Omental fat pad (tissue), 3 donors: ENCODE measurements at regions not wholly inside any gene's neighbourhood (a gene's known extent, or its start where the extent isn't known, plus 50 kb on each side); places are given as distances from the start of the nearest gene placed in this dataset.

Experiments used
- ATAC-seq: fragments of 150-250 bp; one replicate; pipeline ENCODE4 v1.9.1; 2016; ENCODE audit warnings: mild to moderate bottlenecking, moderate library complexity; ENCODE audit not compliant: low FRiP score
- DNase-seq: peaks from one replicate; pipeline ENCODE4 v3.0.0-alpha.2; 2019; ENCODE audit warnings: low spot score
- CTCF ChIP-seq, 3 donors: fragments of 450-650 bp; IDR thresholded peaks; one replicate each; pipeline ENCODE4 v1.5.1; 2016 to 2017; ENCODE audit warnings: antibody characterized with exemption in 3 of 3, mild to moderate bottlenecking in 3 of 3, moderate library complexity in 2 of 3

DNA sequence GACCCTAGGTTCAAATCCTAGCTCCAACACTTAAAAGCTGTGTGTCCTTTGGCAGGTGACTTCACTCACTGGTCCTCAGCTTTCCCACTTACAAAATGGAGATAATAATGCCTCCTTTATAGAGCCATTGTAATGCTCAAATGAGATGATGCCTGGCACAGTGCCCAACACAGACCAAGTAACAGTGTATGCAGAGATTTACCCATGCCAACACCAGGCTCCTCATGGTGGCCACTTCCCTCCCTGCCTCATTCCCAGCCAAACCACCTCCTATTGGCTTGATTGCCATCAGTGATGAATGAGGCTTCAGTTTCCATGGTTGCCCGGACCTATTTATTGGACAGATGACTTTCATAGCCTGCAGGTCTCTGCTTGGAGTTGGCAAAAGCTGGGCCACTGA lies 469.4 kb downstream of the CDK5RAP2 start:
- ATAC-seq, result no peak
- DNase-seq, result no peak
- TF ChIP-seq CTCF (IDR thresholded peaks at IDR 0.05), result no peak

- DNase-seq (no peak), ATAC-seq (no peak)
- TF ChIP-seq CTCF (IDR thresholded peaks at IDR 0.05), result no peak
Observed at GRCh38 chr9:120109242-120109641, 470.7 kb downstream of the CDK5RAP2 start.

DNA sequence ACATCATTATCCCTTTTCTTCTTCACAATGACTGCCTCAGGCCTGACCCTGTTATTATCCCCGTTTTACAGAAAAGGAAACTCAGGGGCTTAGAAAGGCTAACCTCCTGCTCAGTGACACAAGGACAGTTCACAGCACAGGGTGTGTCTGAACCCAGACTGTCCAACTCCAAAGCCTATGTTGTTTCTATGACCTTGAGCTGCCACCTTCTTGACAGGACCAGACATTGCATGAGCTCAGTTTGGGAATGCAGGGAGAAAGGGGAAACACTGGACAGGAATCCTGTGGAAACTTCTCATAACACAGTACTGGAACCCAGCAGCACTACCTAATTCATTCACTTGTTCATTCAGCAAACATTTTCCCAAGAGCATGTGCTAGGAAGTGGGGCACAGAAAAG lies 472.8 kb downstream of the CDK5RAP2 start:
- DNase-seq (no peak), ATAC-seq (no peak)
- no peak for TF ChIP-seq CTCF (IDR thresholded peaks at IDR 0.05)

- no peak for ATAC-seq
- DNase-seq, result no peak
- TF ChIP-seq CTCF (IDR thresholded peaks at IDR 0.05), result no peak
Observed at GRCh38 chr9:120104771-120105170, 475.2 kb downstream of the CDK5RAP2 start.

DNA sequence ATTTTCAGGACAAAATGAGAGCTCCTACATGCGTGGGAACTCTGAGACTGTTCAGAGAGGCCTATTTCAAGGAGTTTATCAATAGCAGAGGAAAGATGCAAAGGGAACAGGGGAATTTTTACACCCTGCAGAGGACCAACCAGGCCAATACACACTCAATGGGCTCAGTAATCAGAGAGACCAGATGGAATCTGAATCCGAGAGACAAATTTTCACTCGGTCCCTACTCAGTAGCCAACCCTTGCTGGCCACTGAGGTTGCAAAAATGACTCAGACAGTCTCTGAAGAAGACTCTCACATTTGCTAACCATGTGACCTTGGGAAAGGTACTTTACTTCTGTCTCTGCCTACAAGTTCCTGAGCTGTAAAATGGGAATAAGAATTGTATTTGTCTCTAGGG lies 479.4 kb downstream of the CDK5RAP2 start:
- TF ChIP-seq CTCF (IDR thresholded peaks at IDR 0.05), result no peak
- DNase-seq, result no peak
- no peak for ATAC-seq

- ATAC-seq (no peak), DNase-seq (no peak)
- no peak for TF ChIP-seq CTCF (IDR thresholded peaks at IDR 0.05)
Observed at GRCh38 chr9:120099065-120099464, 480.9 kb downstream of the CDK5RAP2 start.

- no peak for TF ChIP-seq CTCF (IDR thresholded peaks at IDR 0.05)
- no peak for ATAC-seq
- DNase-seq, result no peak
Observed at GRCh38 chr9:120098584-120098983, 481.4 kb downstream of the CDK5RAP2 start.
